22Rv1 (cell line): ENCODE measurements at regions not wholly inside any gene's neighbourhood (a gene's known extent, or its start where the extent isn't known, plus 50 kb on each side); places are given as distances from the start of the nearest gene placed in this dataset.

Experiments
- CTCF ChIP-seq: fragments of 450-650 bp; IDR thresholded peaks from 2 replicates; pipeline ENCODE4 v1.5.1; 2017; ENCODE audit warnings: mild to moderate bottlenecking
- ZFX ChIP-seq: fragments of 450-650 bp; IDR thresholded peaks from 2 replicates; pipeline ENCODE4 v1.6.1; 2017; ENCODE audit warnings: antibody characterized with exemption, borderline replicate concordance

- TF ChIP-seq CTCF: no peak
- TF ChIP-seq ZFX: no peak
Measured at GRCh38 chr7:92992932-92993331, 124.8 kb downstream of the SAMD9 start.
